ENCODE measurements at regions not wholly inside any gene's neighbourhood (a gene's known extent, or its start where the extent isn't known, plus 50 kb on each side); places are given as distances from the start of the nearest gene placed in this dataset.

GRCh38 chr16:86942151-86943051 lies 364.1 kb downstream of the FOXL1 start:
- Histone ChIP-seq H3K4me3 (ENCODE audit: low read depth in 1 of 3, low read length in 3 of 3) (no peak overlapping the region), H3K9ac (ENCODE audit: low read depth in 1 of 2, low read length in 2 of 2) (no peak overlapping the region), H3K27me3 (ENCODE audit: control insufficient read depth in 4 of 4, insufficient read depth in 4 of 4, low read length in 3 of 4) (no peaks in the 10 kb centered on the region), H3K36me3 (ENCODE audit: control insufficient read depth in 4 of 4, insufficient read depth in 3 of 4, low read depth in 1 of 4, low read length in 3 of 4) (no peaks in the 10 kb centered on the region), H3K27ac (ENCODE audit: low read depth in 1 of 2, low read length in 2 of 2) (no peak overlapping the region), H3K9me3 (ENCODE audit: control insufficient read depth in 4 of 4, low read length in 3 of 4) (peaks cover 0 to 3% (median 0%) of the 10 kb centered on the region in 4 donors), H3K4me1 (ENCODE audit: control insufficient read depth in 4 of 4, insufficient read depth in 4 of 4, low read length in 3 of 4) (no peaks in the 10 kb centered on the region)
- TF ChIP-seq RXRA (IDR thresholded peaks at IDR 0.05) (no peak), YY1 (IDR thresholded peaks at IDR 0.05) (no peak), EGR1 (IDR thresholded peaks at IDR 0.05; ENCODE audit: low read depth in 2 of 2) (no peak), JUND (IDR thresholded peaks at IDR 0.05) (no peak), ATF3 (IDR thresholded peaks at IDR 0.05) (no peak), FOXA2 (IDR thresholded peaks at IDR 0.05) (no peak), TAF1 (conservative IDR thresholded peaks at IDR 0.05) (no peak), FOXA1 (IDR thresholded peaks at IDR 0.05) (no peak), HNF4A (conservative IDR thresholded peaks at IDR 0.05) (no peak), SP1 (IDR thresholded peaks at IDR 0.05) (no peak), ZBTB33 (IDR thresholded peaks at IDR 0.05) (no peak), GABPA (IDR thresholded peaks at IDR 0.05 in 1 of 2, conservative IDR thresholded peaks at IDR 0.05 in 1 of 2) (no peak), NR2F2 (IDR thresholded peaks at IDR 0.05) (no peak)
- TF ChIP-seq, protein P1, sequence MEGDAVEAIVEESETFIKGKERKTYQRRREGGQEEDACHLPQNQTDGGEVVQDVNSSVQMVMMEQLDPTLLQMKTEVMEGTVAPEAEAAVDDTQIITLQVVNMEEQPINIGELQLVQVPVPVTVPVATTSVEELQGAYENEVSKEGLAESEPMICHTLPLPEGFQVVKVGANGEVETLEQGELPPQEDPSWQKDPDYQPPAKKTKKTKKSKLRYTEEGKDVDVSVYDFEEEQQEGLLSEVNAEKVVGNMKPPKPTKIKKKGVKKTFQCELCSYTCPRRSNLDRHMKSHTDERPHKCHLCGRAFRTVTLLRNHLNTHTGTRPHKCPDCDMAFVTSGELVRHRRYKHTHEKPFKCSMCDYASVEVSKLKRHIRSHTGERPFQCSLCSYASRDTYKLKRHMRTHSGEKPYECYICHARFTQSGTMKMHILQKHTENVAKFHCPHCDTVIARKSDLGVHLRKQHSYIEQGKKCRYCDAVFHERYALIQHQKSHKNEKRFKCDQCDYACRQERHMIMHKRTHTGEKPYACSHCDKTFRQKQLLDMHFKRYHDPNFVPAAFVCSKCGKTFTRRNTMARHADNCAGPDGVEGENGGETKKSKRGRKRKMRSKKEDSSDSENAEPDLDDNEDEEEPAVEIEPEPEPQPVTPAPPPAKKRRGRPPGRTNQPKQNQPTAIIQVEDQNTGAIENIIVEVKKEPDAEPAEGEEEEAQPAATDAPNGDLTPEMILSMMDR (IDR thresholded peaks at IDR 0.05; ENCODE audit: low read depth, low read length, missing input control), result no peak
- TF ChIP-seq, protein P2, sequence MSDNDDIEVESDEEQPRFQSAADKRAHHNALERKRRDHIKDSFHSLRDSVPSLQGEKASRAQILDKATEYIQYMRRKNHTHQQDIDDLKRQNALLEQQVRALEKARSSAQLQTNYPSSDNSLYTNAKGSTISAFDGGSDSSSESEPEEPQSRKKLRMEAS (IDR thresholded peaks at IDR 0.05), result no peak
- 85% methylated on average over 21 of the region's 21 CpGs for WGBS
- no peak for DNase-seq (ENCODE audit: low spot score)

GRCh38 chr16:86945166-86945900 lies 367.0 kb downstream of the FOXL1 start:
- no peak overlapping the region for H3K27ac ChIP-seq (ENCODE audit: low read depth in 1 of 2, low read length in 2 of 2)
- TF ChIP-seq ZBTB33 (IDR thresholded peaks at IDR 0.05), result no peak
- TF ChIP-seq RAD21 (IDR thresholded peaks at IDR 0.05), result no peak
- TF ChIP-seq GABPA (IDR thresholded peaks at IDR 0.05 in 1 of 2, conservative IDR thresholded peaks at IDR 0.05 in 1 of 2), result no peak
- TF ChIP-seq YY1 (IDR thresholded peaks at IDR 0.05), result no peak
- peaks cover 0 to 3% (median 0%) of the 10 kb centered on the region in 4 donors for H3K9me3 ChIP-seq (ENCODE audit: control insufficient read depth in 4 of 4, low read length in 3 of 4)
- 78% methylated on average over 22 of the region's 22 CpGs for WGBS
- H3K9ac ChIP-seq (ENCODE audit: low read depth in 1 of 2, low read length in 2 of 2), result no peak overlapping the region
- no peaks in the 10 kb centered on the region for H3K36me3 ChIP-seq (ENCODE audit: control insufficient read depth in 4 of 4, insufficient read depth in 3 of 4, low read depth in 1 of 4, low read length in 3 of 4)
- DNase-seq (ENCODE audit: low spot score), result no peak
- no peaks in the 10 kb centered on the region for H3K4me1 ChIP-seq (ENCODE audit: control insufficient read depth in 4 of 4, insufficient read depth in 4 of 4, low read length in 3 of 4)
- no peak overlapping the region for H3K4me3 ChIP-seq (ENCODE audit: low read depth in 1 of 3, low read length in 3 of 3)
- no peaks in the 10 kb centered on the region for H3K27me3 ChIP-seq (ENCODE audit: control insufficient read depth in 4 of 4, insufficient read depth in 4 of 4, low read length in 3 of 4)

All from liver (tissue), 8 donors.